GM19238 (cell line): ENCODE measurements at regions not wholly inside any gene's neighbourhood (a gene's known extent, or its start where the extent isn't known, plus 50 kb on each side); places are given as distances from the start of the nearest gene placed in this dataset.
"Not testable (repeated sequence)": the region's sequence is repeated elsewhere in the genome, so short reads cannot be mapped to it uniquely, and the experiment has no call there.

ENCODE experiments used
- DNase-seq: peaks from one replicate; pipeline ENCODE4 v3.0.0; 2011; ENCODE audit warnings: low spot score; ENCODE audit not compliant: insufficient read length

GRCh38 chr3:110457508-110457907 lies 614.1 kb upstream of the NECTIN3 start:
- no peak for DNase-seq

GRCh38 chr3:110459021-110459420 lies 612.6 kb upstream of the NECTIN3 start:
- DNase-seq = no peak

- no peak for DNase-seq
Measured at GRCh38 chr3:110470310-110470709, 601.3 kb upstream of the NECTIN3 start.

GRCh38 chr3:110473405-110473804 lies 598.2 kb upstream of the NECTIN3 start:
- no peak for DNase-seq

GRCh38 chr3:110474397-110474796 lies 597.2 kb upstream of the NECTIN3 start:
- DNase-seq = no peak

- DNase-seq = no peak
Measured at GRCh38 chr3:110478377-110479054, 593.1 kb upstream of the NECTIN3 start.

- DNase-seq = no peak
Measured at GRCh38 chr3:110479731-110480130, 591.9 kb upstream of the NECTIN3 start.

- no peak for DNase-seq
Measured at GRCh38 chr3:110485389-110485788, 586.2 kb upstream of the NECTIN3 start.

- DNase-seq = no peak
Measured at GRCh38 chr3:110487840-110488239, 583.8 kb upstream of the NECTIN3 start.

GRCh38 chr3:110491413-110491812 lies 580.2 kb upstream of the NECTIN3 start:
- DNase-seq = no peak

- DNase-seq = no peak
Measured at GRCh38 chr3:110492876-110493275, 578.7 kb upstream of the NECTIN3 start.

- no peak for DNase-seq
Measured at GRCh38 chr3:110493438-110494092, 578.1 kb upstream of the NECTIN3 start.

- no peak for DNase-seq
Measured at GRCh38 chr3:110494093-110494490, 577.5 kb upstream of the NECTIN3 start.

- no peak for DNase-seq
Measured at GRCh38 chr3:110494728-110495127, 576.9 kb upstream of the NECTIN3 start.

- no peak for DNase-seq
Measured at GRCh38 chr3:110495201-110495927, 576.3 kb upstream of the NECTIN3 start.

- DNase-seq = no peak
Measured at GRCh38 chr3:110504401-110504800, 567.2 kb upstream of the NECTIN3 start.

GRCh38 chr3:110504901-110505300 lies 566.7 kb upstream of the NECTIN3 start:
- DNase-seq = no peak

- no peak for DNase-seq
Measured at GRCh38 chr3:110506890-110507289, 564.7 kb upstream of the NECTIN3 start.

- DNase-seq = not testable (repeated sequence)
Measured at GRCh38 chr3:110507570-110507969, 564.0 kb upstream of the NECTIN3 start.

- DNase-seq = no peak
Measured at GRCh38 chr3:110512961-110513360, 558.7 kb upstream of the NECTIN3 start.

- DNase-seq = no peak
Measured at GRCh38 chr3:110518031-110518430, 553.6 kb upstream of the NECTIN3 start.

- DNase-seq = no peak
Measured at GRCh38 chr3:110519071-110519470, 552.5 kb upstream of the NECTIN3 start.
